Tibial nerve (tissue), 4 donors: ENCODE measurements at regions not wholly inside any gene's neighbourhood (a gene's known extent, or its start where the extent isn't known, plus 50 kb on each side); places are given as distances from the start of the nearest gene placed in this dataset.

ENCODE experiments used
- EP300 ChIP-seq, 2 donors: sonication (generic); formaldehyde crosslinking; IDR thresholded peaks; one replicate each; pipeline ENCODE4 v1.6.1; 2017; ENCODE audit warnings: antibody characterized with exemption in 2 of 2, mild to moderate bottlenecking in 1 of 2
- POLR2A ChIP-seq, 2 donors: fragments of 450-650 bp; IDR thresholded peaks; one replicate each; pipeline ENCODE4 v1.6.1; 2017; ENCODE audit warnings: antibody characterized with exemption in 2 of 2, mild to moderate bottlenecking in 2 of 2, moderate library complexity in 2 of 2
- TF ChIP-seq, protein P1 (sequence below), 5 experiments: fragments of 200-600 bp in 3 of 5; fragments of 450-650 bp in 2 of 5; sonication (generic) in 3 of 5; IDR thresholded peaks; one replicate each; pipeline ENCODE4 v1.5.1; 2016 to 2019; ENCODE audit warnings: antibody characterized with exemption in 5 of 5, mild to moderate bottlenecking in 3 of 5, moderate library complexity in 2 of 5

DNA sequence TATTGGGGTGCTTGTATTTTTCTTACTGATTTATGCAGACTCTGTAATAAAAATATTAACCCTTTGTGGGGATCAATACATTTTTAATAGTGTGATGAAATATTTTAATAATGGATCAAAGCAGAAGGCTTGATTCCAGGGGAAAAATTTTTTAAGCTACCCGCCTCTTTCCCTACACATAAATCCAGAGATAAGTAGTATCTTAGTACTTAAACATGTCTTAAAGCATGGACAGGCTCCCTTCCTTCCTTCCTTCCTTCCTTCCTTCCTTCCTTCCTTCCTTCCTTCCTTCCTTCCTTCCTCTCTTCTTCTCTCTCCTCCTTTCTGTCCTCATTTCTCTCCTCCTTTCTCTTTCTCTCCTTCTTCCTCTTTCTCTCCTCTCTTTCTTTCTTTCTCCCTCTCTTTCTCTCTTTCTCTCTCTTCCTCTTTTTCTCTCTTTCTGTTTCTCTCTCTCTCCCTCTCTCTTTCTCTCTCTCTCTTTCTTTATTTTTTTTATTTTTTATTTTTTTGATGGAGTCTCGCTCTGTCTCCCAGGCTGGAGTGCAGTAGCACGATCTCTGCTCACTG is 78.0 kb upstream of the SPRY4 start:
- TF ChIP-seq, protein P1, sequence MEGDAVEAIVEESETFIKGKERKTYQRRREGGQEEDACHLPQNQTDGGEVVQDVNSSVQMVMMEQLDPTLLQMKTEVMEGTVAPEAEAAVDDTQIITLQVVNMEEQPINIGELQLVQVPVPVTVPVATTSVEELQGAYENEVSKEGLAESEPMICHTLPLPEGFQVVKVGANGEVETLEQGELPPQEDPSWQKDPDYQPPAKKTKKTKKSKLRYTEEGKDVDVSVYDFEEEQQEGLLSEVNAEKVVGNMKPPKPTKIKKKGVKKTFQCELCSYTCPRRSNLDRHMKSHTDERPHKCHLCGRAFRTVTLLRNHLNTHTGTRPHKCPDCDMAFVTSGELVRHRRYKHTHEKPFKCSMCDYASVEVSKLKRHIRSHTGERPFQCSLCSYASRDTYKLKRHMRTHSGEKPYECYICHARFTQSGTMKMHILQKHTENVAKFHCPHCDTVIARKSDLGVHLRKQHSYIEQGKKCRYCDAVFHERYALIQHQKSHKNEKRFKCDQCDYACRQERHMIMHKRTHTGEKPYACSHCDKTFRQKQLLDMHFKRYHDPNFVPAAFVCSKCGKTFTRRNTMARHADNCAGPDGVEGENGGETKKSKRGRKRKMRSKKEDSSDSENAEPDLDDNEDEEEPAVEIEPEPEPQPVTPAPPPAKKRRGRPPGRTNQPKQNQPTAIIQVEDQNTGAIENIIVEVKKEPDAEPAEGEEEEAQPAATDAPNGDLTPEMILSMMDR (IDR thresholded peaks at IDR 0.05) = no peak
- no peak for TF ChIP-seq EP300 (IDR thresholded peaks at IDR 0.05)
- no peak for TF ChIP-seq POLR2A (IDR thresholded peaks at IDR 0.05)
